Liver (tissue), 8 donors: ENCODE measurements at regions not wholly inside any gene's neighbourhood (a gene's known extent, or its start where the extent isn't known, plus 50 kb on each side); places are given as distances from the start of the nearest gene placed in this dataset.

Source experiments
- DNase-seq: peaks from one replicate; pipeline ENCODE4 v3.0.0-alpha.2; 2017; ENCODE audit warnings: low spot score
- H3K27ac ChIP-seq, 2 donors: one replicate each; pipeline ENCODE4 v1.7.0; 2013; ENCODE audit warnings: inconsistent platforms in 2 of 2, low read length in 2 of 2, control low read depth in 1 of 2, low read depth in 1 of 2, mild to moderate bottlenecking in 1 of 2
- H3K27me3 ChIP-seq, 4 donors: one replicate each; pipeline versions ENCODE4 v1.6.1 to v1.7.0; 2013; ENCODE audit warnings: low read length in 3 of 4, inconsistent platforms in 1 of 4, mild to moderate bottlenecking in 1 of 4, moderate library complexity in 1 of 4; ENCODE audit not compliant: control insufficient read depth in 4 of 4, insufficient read depth in 4 of 4
- H3K36me3 ChIP-seq, 4 donors: one replicate each; pipeline versions ENCODE4 v1.6.1 to v1.7.0; 2013; ENCODE audit warnings: low read length in 3 of 4, mild to moderate bottlenecking in 3 of 4, low read depth in 1 of 4, moderate library complexity in 1 of 4; ENCODE audit not compliant: control insufficient read depth in 4 of 4, insufficient read depth in 3 of 4
- H3K4me1 ChIP-seq, 4 donors: one replicate each; pipeline versions ENCODE4 v1.6.1 to v1.7.0; 2013; ENCODE audit warnings: low read length in 3 of 4, mild to moderate bottlenecking in 3 of 4, moderate library complexity in 1 of 4; ENCODE audit not compliant: control insufficient read depth in 4 of 4, insufficient read depth in 4 of 4
- H3K4me3 ChIP-seq, 3 donors: one replicate each; pipeline versions ENCODE4 v1.6.1 to v1.7.0; 2013; ENCODE audit warnings: low read length in 3 of 3, control low read depth in 1 of 3, low read depth in 1 of 3, mild to moderate bottlenecking in 1 of 3
- H3K9ac ChIP-seq, 2 donors: one replicate each; pipeline ENCODE4 v1.7.0; 2013; ENCODE audit warnings: low read length in 2 of 2, mild to moderate bottlenecking in 2 of 2, moderate library complexity in 2 of 2, control low read depth in 1 of 2, low read depth in 1 of 2
- H3K9me3 ChIP-seq, 4 donors: one replicate each; pipeline versions ENCODE4 v1.6.1 to v1.7.0; 2013; ENCODE audit warnings: low read length in 3 of 4; ENCODE audit not compliant: control insufficient read depth in 4 of 4
- EGR1 ChIP-seq, 2 donors: IDR thresholded peaks; 2 replicates each; pipeline ENCODE4 v1.6.1; 2016 to 2018; ENCODE audit warnings: antibody characterized with exemption in 2 of 2, low read depth in 2 of 2
- FOXA1 ChIP-seq: IDR thresholded peaks from 2 replicates; pipeline ENCODE4 v1.6.1; 2016; ENCODE audit warnings: antibody characterized with exemption
- FOXA2 ChIP-seq: IDR thresholded peaks from 2 replicates; pipeline ENCODE4 v1.6.1; 2016; ENCODE audit warnings: antibody characterized with exemption
- GABPA ChIP-seq, 2 donors: IDR thresholded peaks in 1 of 2; conservative IDR thresholded peaks in 1 of 2; 2 replicates each; pipeline ENCODE4 v1.6.1; 2016; ENCODE audit warnings: antibody characterized with exemption in 2 of 2, mild to moderate bottlenecking in 1 of 2, moderate library complexity in 1 of 2
- HNF4A ChIP-seq, 2 donors: conservative IDR thresholded peaks; 2 replicates each; pipeline ENCODE4 v1.6.1; 2016; ENCODE audit warnings: antibody characterized with exemption in 2 of 2, mild to moderate bottlenecking in 2 of 2
- HNF4G ChIP-seq: IDR thresholded peaks from 2 replicates; pipeline ENCODE4 v1.6.1; 2016; ENCODE audit warnings: antibody characterized with exemption
- JUND ChIP-seq, 2 donors: IDR thresholded peaks; 2 replicates each; pipeline ENCODE4 v1.6.1; 2016; ENCODE audit warnings: antibody characterized with exemption in 2 of 2
- NR2F2 ChIP-seq: IDR thresholded peaks from 2 replicates; pipeline ENCODE4 v1.6.1; 2016; ENCODE audit warnings: antibody characterized with exemption
- RAD21 ChIP-seq, 2 donors: IDR thresholded peaks; 2 replicates each; pipeline ENCODE4 v1.6.1; 2016; ENCODE audit warnings: antibody characterized with exemption in 2 of 2, mild to moderate bottlenecking in 2 of 2
- RXRA ChIP-seq, 2 donors: IDR thresholded peaks; 2 replicates each; pipeline ENCODE4 v1.6.1; 2017 to 2018; ENCODE audit warnings: antibody characterized with exemption in 2 of 2, mild to moderate bottlenecking in 1 of 2
- SP1 ChIP-seq: IDR thresholded peaks from 2 replicates; pipeline ENCODE4 v1.6.1; 2018; ENCODE audit warnings: antibody characterized with exemption, mild to moderate bottlenecking
- TAF1 ChIP-seq: conservative IDR thresholded peaks from 2 replicates; pipeline ENCODE4 v1.6.1; 2016; ENCODE audit warnings: antibody characterized with exemption, mild to moderate bottlenecking
- YY1 ChIP-seq: IDR thresholded peaks from 2 replicates; pipeline ENCODE4 v1.6.1; 2016; ENCODE audit warnings: antibody characterized with exemption, mild to moderate bottlenecking
- WGBS: extraction: QIAGEN DNeasy Blood & Tissue Kit; methylation state at CpG from one replicate; pipeline ENCODE4 v1.1.7; 2013; 5-methylcytosine and 5-hydroxymethylcytosine counted together
- TF ChIP-seq, protein P1 (sequence below): IDR thresholded peaks from 2 replicates; pipeline ENCODE4 v1.6.1; 2016; ENCODE audit warnings: antibody characterized with exemption
- TF ChIP-seq, protein P2 (sequence below): IDR thresholded peaks from 2 replicates; pipeline ENCODE4 v1.6.1; 2016; ENCODE audit warnings: antibody characterized with exemption, mild to moderate bottlenecking
- TF ChIP-seq, protein P3 (sequence below): fragments of 150-350 bp; IDR thresholded peaks from 2 replicates; pipeline ENCODE4 v1.5.1; 2017; ENCODE audit warnings: improper control_type of control experiment, low read depth, low read length; ENCODE audit not compliant: missing input control
- TF ChIP-seq, protein P4 (sequence below): IDR thresholded peaks from 2 replicates; pipeline ENCODE4 v1.6.1; 2016; ENCODE audit warnings: antibody characterized with exemption
- TF ChIP-seq, protein P5 (sequence below): IDR thresholded peaks from 2 replicates; pipeline ENCODE4 v1.6.1; 2016; ENCODE audit warnings: antibody characterized with exemption
- donor health status: healthy.
- donor health status: healthy.
- donor health status: healthy.
- donor health status: healthy.
- donor health status: healthy.

DNA sequence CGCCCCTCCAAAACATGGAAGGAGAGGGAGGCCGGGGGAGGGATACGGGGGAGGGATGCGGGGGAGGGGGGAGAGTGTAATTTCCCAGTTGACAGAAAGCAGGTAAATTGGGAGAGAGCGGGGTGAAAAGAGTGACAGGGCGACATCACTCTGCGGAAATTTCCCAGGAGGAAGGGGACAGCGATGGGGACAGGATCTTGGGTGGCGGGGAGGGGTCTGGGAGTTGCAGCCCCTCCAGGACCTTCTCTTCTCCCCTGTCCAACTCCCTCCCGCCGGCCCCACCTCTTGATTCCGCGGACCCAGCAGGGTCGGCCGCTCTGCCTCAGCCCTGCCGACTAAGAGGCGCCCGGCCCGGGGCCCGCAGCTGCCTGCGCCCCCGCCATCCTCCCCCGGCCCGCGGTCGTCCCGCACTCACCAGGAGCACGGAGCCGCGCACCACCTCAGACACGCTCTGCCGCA is 108.0 kb upstream of the DOCK9 start:
- peak; percentile 35 for DNase-seq
- Histone ChIP-seq H3K27ac (peak overlapping the region in 1 of 2 donors; percentile 70), H3K36me3 (no peaks in the 10 kb centered on the region), H3K4me1 (peaks cover 3 to 16% (median 9%) of the 10 kb centered on the region in 4 donors), H3K4me3 (peak overlapping the region; percentile 26 to 97 (median 71)), H3K9me3 (no peaks in the 10 kb centered on the region), H3K27me3 (no peaks in the 10 kb centered on the region), H3K9ac (peak overlapping the region in 1 of 2 donors; percentile 41)
- no peak for TF ChIP-seq RXRA (IDR thresholded peaks at IDR 0.05)
- no peak for TF ChIP-seq JUND (IDR thresholded peaks at IDR 0.05)
- TF ChIP-seq, protein P1, sequence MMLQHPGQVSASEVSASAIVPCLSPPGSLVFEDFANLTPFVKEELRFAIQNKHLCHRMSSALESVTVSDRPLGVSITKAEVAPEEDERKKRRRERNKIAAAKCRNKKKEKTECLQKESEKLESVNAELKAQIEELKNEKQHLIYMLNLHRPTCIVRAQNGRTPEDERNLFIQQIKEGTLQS = no peak
- no peak for TF ChIP-seq FOXA2
- TF ChIP-seq, protein P2, sequence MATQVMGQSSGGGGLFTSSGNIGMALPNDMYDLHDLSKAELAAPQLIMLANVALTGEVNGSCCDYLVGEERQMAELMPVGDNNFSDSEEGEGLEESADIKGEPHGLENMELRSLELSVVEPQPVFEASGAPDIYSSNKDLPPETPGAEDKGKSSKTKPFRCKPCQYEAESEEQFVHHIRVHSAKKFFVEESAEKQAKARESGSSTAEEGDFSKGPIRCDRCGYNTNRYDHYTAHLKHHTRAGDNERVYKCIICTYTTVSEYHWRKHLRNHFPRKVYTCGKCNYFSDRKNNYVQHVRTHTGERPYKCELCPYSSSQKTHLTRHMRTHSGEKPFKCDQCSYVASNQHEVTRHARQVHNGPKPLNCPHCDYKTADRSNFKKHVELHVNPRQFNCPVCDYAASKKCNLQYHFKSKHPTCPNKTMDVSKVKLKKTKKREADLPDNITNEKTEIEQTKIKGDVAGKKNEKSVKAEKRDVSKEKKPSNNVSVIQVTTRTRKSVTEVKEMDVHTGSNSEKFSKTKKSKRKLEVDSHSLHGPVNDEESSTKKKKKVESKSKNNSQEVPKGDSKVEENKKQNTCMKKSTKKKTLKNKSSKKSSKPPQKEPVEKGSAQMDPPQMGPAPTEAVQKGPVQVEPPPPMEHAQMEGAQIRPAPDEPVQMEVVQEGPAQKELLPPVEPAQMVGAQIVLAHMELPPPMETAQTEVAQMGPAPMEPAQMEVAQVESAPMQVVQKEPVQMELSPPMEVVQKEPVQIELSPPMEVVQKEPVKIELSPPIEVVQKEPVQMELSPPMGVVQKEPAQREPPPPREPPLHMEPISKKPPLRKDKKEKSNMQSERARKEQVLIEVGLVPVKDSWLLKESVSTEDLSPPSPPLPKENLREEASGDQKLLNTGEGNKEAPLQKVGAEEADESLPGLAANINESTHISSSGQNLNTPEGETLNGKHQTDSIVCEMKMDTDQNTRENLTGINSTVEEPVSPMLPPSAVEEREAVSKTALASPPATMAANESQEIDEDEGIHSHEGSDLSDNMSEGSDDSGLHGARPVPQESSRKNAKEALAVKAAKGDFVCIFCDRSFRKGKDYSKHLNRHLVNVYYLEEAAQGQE = no peak
- TF ChIP-seq NR2F2 = no peak
- no peak for TF ChIP-seq FOXA1
- TF ChIP-seq RAD21 (IDR thresholded peaks at IDR 0.05) = no peak
- 7% methylated on average over 32 of the region's 32 CpGs for WGBS

DNA sequence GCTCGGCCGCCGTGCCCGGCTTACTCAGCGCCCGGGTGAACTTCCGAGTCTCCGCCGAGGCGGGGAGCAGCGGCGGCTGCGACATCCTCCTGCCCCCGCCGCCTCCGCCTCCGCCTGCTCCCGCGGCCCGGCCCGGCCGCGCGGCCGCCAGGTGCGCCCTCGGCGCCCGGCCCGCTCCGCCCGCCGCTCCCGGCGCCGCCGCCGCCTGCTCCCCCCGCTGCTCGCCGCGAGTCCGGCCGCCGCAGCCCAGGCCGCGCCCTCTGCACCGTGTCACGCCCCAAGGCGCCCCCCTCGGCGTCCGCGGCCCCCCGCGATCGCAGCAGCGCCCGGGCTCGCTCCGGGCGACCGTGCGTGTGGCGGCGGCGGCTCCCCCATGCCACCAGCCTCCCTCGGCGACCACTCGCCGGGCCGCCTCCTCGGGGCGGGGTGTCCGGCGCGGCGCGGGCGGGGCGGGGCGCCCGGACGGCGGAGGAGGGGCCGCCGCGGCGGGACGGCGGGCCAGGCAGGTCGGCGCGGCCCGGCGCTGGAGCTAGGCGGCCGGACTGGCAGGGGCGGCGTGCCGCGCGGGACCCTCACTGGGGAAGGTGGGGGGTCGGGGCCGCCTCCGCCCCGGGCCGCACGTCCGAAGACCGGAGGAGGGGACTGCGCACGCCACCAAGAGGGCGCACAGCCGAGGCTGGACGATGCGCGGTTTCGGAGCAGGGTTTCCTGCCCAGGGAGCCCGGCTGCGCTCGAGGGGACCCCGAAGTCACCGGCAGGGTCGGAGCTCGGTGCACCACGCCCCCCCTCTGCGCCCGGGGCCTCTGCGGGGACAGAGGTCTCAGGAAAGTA is 108.6 kb upstream of the DOCK9 start:
- H3K9ac ChIP-seq = no peak overlapping the region
- WGBS = under 1% methylated on average over 130 of the region's 130 CpGs
- no peak for TF ChIP-seq YY1
- TF ChIP-seq, protein P1 = no peak
- no peak for TF ChIP-seq JUND (IDR thresholded peaks at IDR 0.05)
- TF ChIP-seq SP1 = no peak
- TF ChIP-seq, protein P2 = no peak
- no peak for TF ChIP-seq HNF4G
- TF ChIP-seq FOXA2 = no peak
- TF ChIP-seq FOXA1 = no peak
- TF ChIP-seq, protein P3, sequence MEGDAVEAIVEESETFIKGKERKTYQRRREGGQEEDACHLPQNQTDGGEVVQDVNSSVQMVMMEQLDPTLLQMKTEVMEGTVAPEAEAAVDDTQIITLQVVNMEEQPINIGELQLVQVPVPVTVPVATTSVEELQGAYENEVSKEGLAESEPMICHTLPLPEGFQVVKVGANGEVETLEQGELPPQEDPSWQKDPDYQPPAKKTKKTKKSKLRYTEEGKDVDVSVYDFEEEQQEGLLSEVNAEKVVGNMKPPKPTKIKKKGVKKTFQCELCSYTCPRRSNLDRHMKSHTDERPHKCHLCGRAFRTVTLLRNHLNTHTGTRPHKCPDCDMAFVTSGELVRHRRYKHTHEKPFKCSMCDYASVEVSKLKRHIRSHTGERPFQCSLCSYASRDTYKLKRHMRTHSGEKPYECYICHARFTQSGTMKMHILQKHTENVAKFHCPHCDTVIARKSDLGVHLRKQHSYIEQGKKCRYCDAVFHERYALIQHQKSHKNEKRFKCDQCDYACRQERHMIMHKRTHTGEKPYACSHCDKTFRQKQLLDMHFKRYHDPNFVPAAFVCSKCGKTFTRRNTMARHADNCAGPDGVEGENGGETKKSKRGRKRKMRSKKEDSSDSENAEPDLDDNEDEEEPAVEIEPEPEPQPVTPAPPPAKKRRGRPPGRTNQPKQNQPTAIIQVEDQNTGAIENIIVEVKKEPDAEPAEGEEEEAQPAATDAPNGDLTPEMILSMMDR = no peak
- no peak for TF ChIP-seq TAF1
- TF ChIP-seq, protein P4, sequence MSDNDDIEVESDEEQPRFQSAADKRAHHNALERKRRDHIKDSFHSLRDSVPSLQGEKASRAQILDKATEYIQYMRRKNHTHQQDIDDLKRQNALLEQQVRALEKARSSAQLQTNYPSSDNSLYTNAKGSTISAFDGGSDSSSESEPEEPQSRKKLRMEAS = no peak
- TF ChIP-seq RAD21 (IDR thresholded peaks at IDR 0.05) = no peak
- TF ChIP-seq GABPA (IDR thresholded peaks at IDR 0.05 in 1 of 2, conservative IDR thresholded peaks at IDR 0.05 in 1 of 2) = no peak
- TF ChIP-seq RXRA (IDR thresholded peaks at IDR 0.05) = no peak
- TF ChIP-seq HNF4A (conservative IDR thresholded peaks at IDR 0.05) = no peak
- no peak for TF ChIP-seq NR2F2
- TF ChIP-seq EGR1 (IDR thresholded peaks at IDR 0.05; ENCODE audit: low read depth in 2 of 2) = no peak
- TF ChIP-seq, protein P5, sequence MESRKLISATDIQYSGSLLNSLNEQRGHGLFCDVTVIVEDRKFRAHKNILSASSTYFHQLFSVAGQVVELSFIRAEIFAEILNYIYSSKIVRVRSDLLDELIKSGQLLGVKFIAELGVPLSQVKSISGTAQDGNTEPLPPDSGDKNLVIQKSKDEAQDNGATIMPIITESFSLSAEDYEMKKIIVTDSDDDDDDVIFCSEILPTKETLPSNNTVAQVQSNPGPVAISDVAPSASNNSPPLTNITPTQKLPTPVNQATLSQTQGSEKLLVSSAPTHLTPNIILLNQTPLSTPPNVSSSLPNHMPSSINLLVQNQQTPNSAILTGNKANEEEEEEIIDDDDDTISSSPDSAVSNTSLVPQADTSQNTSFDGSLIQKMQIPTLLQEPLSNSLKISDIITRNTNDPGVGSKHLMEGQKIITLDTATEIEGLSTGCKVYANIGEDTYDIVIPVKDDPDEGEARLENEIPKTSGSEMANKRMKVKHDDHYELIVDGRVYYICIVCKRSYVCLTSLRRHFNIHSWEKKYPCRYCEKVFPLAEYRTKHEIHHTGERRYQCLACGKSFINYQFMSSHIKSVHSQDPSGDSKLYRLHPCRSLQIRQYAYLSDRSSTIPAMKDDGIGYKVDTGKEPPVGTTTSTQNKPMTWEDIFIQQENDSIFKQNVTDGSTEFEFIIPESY = no peak

More for the DNA sequence above, 108.6 kb upstream of the DOCK9 start:
- Histone ChIP-seq H3K9me3 (no peaks in the 10 kb centered on the region), H3K27me3 (no peaks in the 10 kb centered on the region), H3K4me3 (peak overlapping the region; percentile 79 to 97 (median 97)), H3K36me3 (no peaks in the 10 kb centered on the region), H3K27ac (peak overlapping the region; percentile 84 to 87), H3K4me1 (peaks cover 3 to 16% (median 9%) of the 10 kb centered on the region in 4 donors)
- DNase-seq = peak; percentile 43
